ENCODE measurements at regions not wholly inside any gene's neighbourhood (a gene's known extent, or its start where the extent isn't known, plus 50 kb on each side); places are given as distances from the start of the nearest gene placed in this dataset.

- TF ChIP-seq, protein P1, sequence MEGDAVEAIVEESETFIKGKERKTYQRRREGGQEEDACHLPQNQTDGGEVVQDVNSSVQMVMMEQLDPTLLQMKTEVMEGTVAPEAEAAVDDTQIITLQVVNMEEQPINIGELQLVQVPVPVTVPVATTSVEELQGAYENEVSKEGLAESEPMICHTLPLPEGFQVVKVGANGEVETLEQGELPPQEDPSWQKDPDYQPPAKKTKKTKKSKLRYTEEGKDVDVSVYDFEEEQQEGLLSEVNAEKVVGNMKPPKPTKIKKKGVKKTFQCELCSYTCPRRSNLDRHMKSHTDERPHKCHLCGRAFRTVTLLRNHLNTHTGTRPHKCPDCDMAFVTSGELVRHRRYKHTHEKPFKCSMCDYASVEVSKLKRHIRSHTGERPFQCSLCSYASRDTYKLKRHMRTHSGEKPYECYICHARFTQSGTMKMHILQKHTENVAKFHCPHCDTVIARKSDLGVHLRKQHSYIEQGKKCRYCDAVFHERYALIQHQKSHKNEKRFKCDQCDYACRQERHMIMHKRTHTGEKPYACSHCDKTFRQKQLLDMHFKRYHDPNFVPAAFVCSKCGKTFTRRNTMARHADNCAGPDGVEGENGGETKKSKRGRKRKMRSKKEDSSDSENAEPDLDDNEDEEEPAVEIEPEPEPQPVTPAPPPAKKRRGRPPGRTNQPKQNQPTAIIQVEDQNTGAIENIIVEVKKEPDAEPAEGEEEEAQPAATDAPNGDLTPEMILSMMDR (IDR thresholded peaks at IDR 0.05; ENCODE audit: low read length, missing control alignments): no peak
- DNase-seq (ENCODE audit: low read depth): no peak
- no peak overlapping the region for H3K4me3 ChIP-seq (replicated peaks; ENCODE audit: low read depth, low read length)
Observed at GRCh38 chr10:44176311-44176710, 208.6 kb downstream of the CXCL12 start.

DNA sequence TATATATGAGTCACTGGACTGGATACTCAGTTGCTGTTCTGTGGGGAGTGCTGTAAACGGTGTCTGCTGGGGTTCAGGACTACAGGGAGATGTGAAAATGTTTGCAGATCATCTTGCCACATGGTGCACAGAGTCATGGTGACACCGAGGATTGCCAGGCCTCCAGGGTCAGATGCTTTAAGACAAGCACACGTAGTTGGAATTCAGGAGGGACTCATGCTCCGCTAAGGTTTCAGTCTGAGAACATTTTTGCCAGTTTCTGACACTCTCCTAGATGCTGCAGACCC is 211.3 kb downstream of the CXCL12 start:
- TF ChIP-seq, protein P1 (IDR thresholded peaks at IDR 0.05; ENCODE audit: low read length, missing control alignments): no peak
- no peak for DNase-seq (ENCODE audit: low read depth)
- H3K4me3 ChIP-seq (replicated peaks; ENCODE audit: low read depth, low read length): no peak overlapping the region

DNA sequence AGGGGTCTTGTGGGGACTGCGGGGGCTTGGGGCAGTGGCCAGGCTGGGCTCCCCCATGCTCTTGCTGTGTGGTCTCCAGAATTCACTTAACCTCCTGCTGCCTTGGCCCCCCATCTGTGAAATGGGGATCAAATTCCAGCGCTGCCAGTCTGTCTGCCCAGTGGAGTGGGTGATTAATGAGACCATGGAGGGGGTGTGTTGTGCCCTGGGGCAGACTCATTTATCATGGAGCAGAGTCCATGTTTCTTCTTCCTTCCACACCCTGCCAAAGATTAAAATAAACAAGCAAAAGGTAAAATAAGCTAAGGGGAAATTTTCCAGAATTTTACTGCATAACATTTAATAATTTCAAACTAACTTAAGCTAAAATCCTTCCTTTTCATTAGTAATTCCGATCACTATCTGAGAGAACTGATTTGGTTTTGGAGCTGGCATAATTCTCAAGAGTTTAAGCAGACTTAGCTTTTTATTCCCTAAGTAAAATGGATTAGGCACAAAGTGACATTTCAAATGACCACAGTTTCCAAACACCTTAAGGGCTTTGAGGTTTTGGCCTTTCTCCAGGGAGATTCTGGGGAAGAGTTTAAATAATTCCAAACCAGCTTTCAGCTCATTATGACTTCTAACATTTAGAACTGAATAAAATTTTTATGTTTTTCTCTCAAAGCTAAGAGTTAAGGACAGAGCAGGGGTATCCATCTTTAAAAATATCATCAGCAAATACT is 211.9 kb downstream of the CXCL12 start:
- no peak overlapping the region for H3K4me3 ChIP-seq (replicated peaks; ENCODE audit: low read depth, low read length)
- TF ChIP-seq, protein P1 (IDR thresholded peaks at IDR 0.05; ENCODE audit: low read length, missing control alignments): no peak
- DNase-seq (ENCODE audit: low read depth): no peak

- H3K4me3 ChIP-seq (replicated peaks; ENCODE audit: low read depth, low read length): no peak overlapping the region
- DNase-seq (ENCODE audit: low read depth): no peak
- TF ChIP-seq, protein P1 (IDR thresholded peaks at IDR 0.05; ENCODE audit: low read length, missing control alignments): no peak
Observed at GRCh38 chr10:44171765-44172164, 213.1 kb downstream of the CXCL12 start.

- TF ChIP-seq, protein P1 (IDR thresholded peaks at IDR 0.05; ENCODE audit: low read length, missing control alignments): no peak
Observed at GRCh38 chr10:44168478-44168877, 216.4 kb downstream of the CXCL12 start.

DNA sequence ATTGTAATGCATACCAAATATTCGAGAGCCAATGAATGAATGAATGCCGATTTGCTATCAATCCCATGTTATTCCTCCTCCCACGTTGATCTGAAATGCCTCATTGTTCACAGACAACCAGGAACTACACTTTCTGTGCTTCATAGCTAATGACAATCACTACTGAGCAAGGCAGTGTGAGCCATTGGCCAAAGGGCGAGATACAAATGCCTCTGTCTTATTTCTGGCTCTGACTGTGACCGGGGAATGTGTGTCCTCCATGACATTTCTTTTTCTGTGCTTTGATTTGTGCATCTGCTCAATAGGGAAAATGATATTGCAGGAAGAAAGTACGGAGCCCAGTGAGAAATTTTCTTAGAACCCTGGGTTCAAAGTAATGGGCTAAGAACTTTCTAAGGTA is 217.1 kb downstream of the CXCL12 start:
- TF ChIP-seq, protein P1 (IDR thresholded peaks at IDR 0.05; ENCODE audit: low read length, missing control alignments): no peak
- DNase-seq (ENCODE audit: low read depth): no peak
- no peak overlapping the region for H3K4me3 ChIP-seq (replicated peaks; ENCODE audit: low read depth, low read length)

More at GRCh38 chr10:44168478-44168877, 216.4 kb downstream of the CXCL12 start:
- no peak for DNase-seq (ENCODE audit: low read depth)
- H3K4me3 ChIP-seq (replicated peaks; ENCODE audit: low read depth, low read length): no peak overlapping the region

- DNase-seq (ENCODE audit: low read depth): no peak
- TF ChIP-seq, protein P1 (IDR thresholded peaks at IDR 0.05; ENCODE audit: low read length, missing control alignments): no peak
- no peak overlapping the region for H3K4me3 ChIP-seq (replicated peaks; ENCODE audit: low read depth, low read length)
Observed at GRCh38 chr10:44166441-44166840, 218.5 kb downstream of the CXCL12 start.

Data from fibroblast of pulmonary artery (primary cell).